DND-41 (cell line): ENCODE measurements at regions not wholly inside any gene's neighbourhood (a gene's known extent, or its start where the extent isn't known, plus 50 kb on each side); places are given as distances from the start of the nearest gene placed in this dataset.

Experiments
- ATAC-seq: fragments of 200-7000 bp; cut with Tn5 transposase; 3 replicates; pipeline ENCODE4 v1.9.1; 2021; ENCODE audit warnings: low read depth; ENCODE audit not compliant: insufficient read depth
- DNase-seq: peaks from one replicate; pipeline ENCODE4 v3.0.0-alpha.2; 2020
- H2AFZ ChIP-seq: 2 replicates; pipeline ENCODE4 v1.6.0; 2012; ENCODE audit warnings: low read depth, low read length
- H3K27ac ChIP-seq: 2 replicates; pipeline ENCODE4 v1.5.1; 2012; ENCODE audit warnings: low read length, inconsistent platforms
- H3K27me3 ChIP-seq: fragments of 200-600 bp; sonication (generic); 2 replicates; pipeline ENCODE4 v1.6.0; 2012; ENCODE audit warnings: low read length, mild to moderate bottlenecking, inconsistent platforms; ENCODE audit not compliant: insufficient read depth, poor library complexity
- H3K36me3 ChIP-seq: 2 replicates; pipeline ENCODE4 v1.5.1; 2012; ENCODE audit warnings: low read length, inconsistent platforms; ENCODE audit not compliant: insufficient read depth
- H3K4me1 ChIP-seq: 2 replicates; pipeline ENCODE4 v1.5.1; 2012; ENCODE audit warnings: mild to moderate bottlenecking, low read length; ENCODE audit not compliant: insufficient read depth
- H3K4me2 ChIP-seq: 2 replicates; pipeline ENCODE4 v1.6.0; 2012; ENCODE audit warnings: mild to moderate bottlenecking, moderate library complexity, low read length, inconsistent platforms; ENCODE audit not compliant: insufficient read depth
- H3K4me3 ChIP-seq, 2 experiments: fragments of 200-600 bp in 1 of 2; shearing (Covaris generic) in 1 of 2; 2 replicates each; pipeline ENCODE4 v1.5.1; 2012 to 2016; ENCODE audit warnings: inconsistent platforms in 2 of 2, low read length in 2 of 2, mild to moderate bottlenecking in 2 of 2, low read depth in 1 of 2, moderate library complexity in 1 of 2
- H3K79me2 ChIP-seq: 2 replicates; pipeline ENCODE4 v1.6.0; 2012; ENCODE audit warnings: low read length, inconsistent platforms; ENCODE audit not compliant: insufficient read depth
- H3K9ac ChIP-seq: 2 replicates; pipeline ENCODE4 v1.6.0; 2012; ENCODE audit warnings: low read depth, mild to moderate bottlenecking, inconsistent platforms, low read length, moderate library complexity
- H3K9me3 ChIP-seq: 2 replicates; pipeline ENCODE4 v1.5.1; 2012; ENCODE audit warnings: low read length, moderate library complexity, mild to moderate bottlenecking, inconsistent platforms; ENCODE audit not compliant: insufficient read depth, severe bottlenecking
- H4K20me1 ChIP-seq: 2 replicates; pipeline ENCODE4 v1.6.0; 2012; ENCODE audit warnings: low read length; ENCODE audit not compliant: insufficient read depth
- CTCF ChIP-seq: IDR thresholded peaks from 2 replicates; pipeline ENCODE4 v1.5.1; 2012; ENCODE audit warnings: borderline replicate concordance, low read length, moderate library complexity, mild to moderate bottlenecking; ENCODE audit not compliant: poor library complexity, severe bottlenecking; ENCODE audit errors: extremely low read depth
- EZH2 ChIP-seq: IDR thresholded peaks from 3 replicates; pipeline ENCODE4 v1.6.1; 2012; ENCODE audit warnings: borderline replicate concordance, low read depth, mild to moderate bottlenecking, moderate library complexity, low read length, inconsistent platforms; ENCODE audit not compliant: severe bottlenecking

- Histone ChIP-seq H3K9ac (no peak overlapping the region), H3K4me1 (no peaks in the 10 kb centered on the region), H2AFZ (no peak overlapping the region), H3K36me3 (no peaks in the 10 kb centered on the region), H3K27ac (no peak overlapping the region), H4K20me1 (no peaks in the 10 kb centered on the region), H3K4me2 (no peak overlapping the region), H3K27me3 (no peaks in the 10 kb centered on the region), H3K9me3 (no peaks in the 10 kb centered on the region), H3K4me3 (no peak overlapping the region), H3K79me2 (no peaks in the 10 kb centered on the region)
- DNase-seq (no peak), ATAC-seq (no peak)
- TF ChIP-seq EZH2 (no peak), CTCF (no peak)
Measured at GRCh38 chr14:44625098-44625497, 118.0 kb upstream of the FSCB start.

- Histone ChIP-seq H3K4me2 (no peak overlapping the region), H3K79me2 (no peaks in the 10 kb centered on the region), H3K27me3 (no peaks in the 10 kb centered on the region), H3K4me1 (no peaks in the 10 kb centered on the region), H3K4me3 (no peak overlapping the region), H2AFZ (no peak overlapping the region), H4K20me1 (no peaks in the 10 kb centered on the region), H3K27ac (no peak overlapping the region), H3K36me3 (no peaks in the 10 kb centered on the region), H3K9ac (no peak overlapping the region), H3K9me3 (no peaks in the 10 kb centered on the region)
- no peak for DNase-seq
- ATAC-seq = no peak
- no peak for TF ChIP-seq EZH2
- no peak for TF ChIP-seq CTCF
Measured at GRCh38 chr14:44620121-44621019, 113.3 kb upstream of the FSCB start.

GRCh38 chr14:44616204-44616603 is 109.1 kb upstream of the FSCB start:
- H3K4me3 ChIP-seq = no peak overlapping the region
- no peak overlapping the region for H2AFZ ChIP-seq
- DNase-seq = no peak
- H3K36me3 ChIP-seq = no peaks in the 10 kb centered on the region
- no peaks in the 10 kb centered on the region for H4K20me1 ChIP-seq
- no peaks in the 10 kb centered on the region for H3K27me3 ChIP-seq
- TF ChIP-seq CTCF (no peak), EZH2 (no peak)
- H3K9me3 ChIP-seq = no peaks in the 10 kb centered on the region
- H3K27ac ChIP-seq = no peak overlapping the region
- H3K79me2 ChIP-seq = no peaks in the 10 kb centered on the region
- H3K4me2 ChIP-seq = no peak overlapping the region
- H3K9ac ChIP-seq = no peak overlapping the region
- ATAC-seq = no peak
- H3K4me1 ChIP-seq = no peaks in the 10 kb centered on the region
